Peyer's patch (tissue), 4 donors: ENCODE measurements at regions not wholly inside any gene's neighbourhood (a gene's known extent, or its start where the extent isn't known, plus 50 kb on each side); places are given as distances from the start of the nearest gene placed in this dataset.

Experiments
- POLR2A ChIP-seq, 2 donors: fragments of 450-650 bp; IDR thresholded peaks; one replicate each; pipeline ENCODE4 v1.5.1; 2017; ENCODE audit warnings: antibody characterized with exemption in 2 of 2, mild to moderate bottlenecking in 2 of 2, moderate library complexity in 2 of 2
- TF ChIP-seq, protein P1 (sequence below), 6 experiments: fragments of 450-650 bp in 4 of 6; fragments of 200-600 bp in 2 of 6; sonication (generic) in 1 of 6; IDR thresholded peaks; one replicate each; pipeline ENCODE4 v1.5.1; 2017 to 2019; ENCODE audit warnings: antibody characterized with exemption in 6 of 6, mild to moderate bottlenecking in 3 of 6, moderate library complexity in 1 of 6

DNA sequence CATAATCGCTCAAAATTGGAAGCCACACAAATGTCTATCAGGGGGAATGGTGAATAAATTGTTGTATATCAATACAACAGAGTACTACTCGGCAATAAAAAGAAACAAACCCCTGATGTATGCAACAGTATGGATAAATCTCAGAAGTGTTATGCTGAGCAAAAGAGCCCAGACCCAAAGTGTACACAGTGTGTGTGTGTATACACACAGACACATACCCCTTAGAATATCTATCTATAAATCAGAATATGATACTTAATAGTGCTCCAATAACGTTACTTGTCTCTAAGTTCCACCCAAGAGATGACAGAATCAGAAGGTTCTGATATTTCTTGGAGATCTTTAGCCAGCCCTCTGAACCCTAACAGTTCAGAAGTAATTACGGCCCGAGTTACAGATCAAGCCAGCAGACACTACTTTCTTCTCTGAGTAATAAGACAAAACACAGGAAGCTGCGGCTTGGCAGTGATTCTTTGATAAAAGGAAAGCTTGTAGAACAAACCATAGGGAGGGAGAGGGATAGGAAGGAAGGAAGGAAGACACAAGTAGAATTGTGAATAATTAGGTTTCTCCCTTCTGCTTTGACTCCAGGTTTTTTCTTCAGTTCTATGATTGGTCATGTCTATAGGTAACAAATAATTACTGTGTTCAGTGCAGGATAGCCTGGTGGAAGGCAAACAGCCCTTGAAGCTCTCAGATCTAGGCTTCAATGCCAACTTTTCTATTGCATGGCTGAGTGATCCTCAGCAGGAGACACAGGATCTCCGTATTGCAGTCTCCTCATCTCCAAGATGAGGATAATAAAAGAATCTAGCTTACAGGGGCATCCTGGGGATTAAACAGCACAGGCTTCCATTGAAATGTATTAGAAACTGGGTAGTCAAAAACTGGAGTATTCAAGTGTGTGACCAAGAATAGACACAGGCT lies 75.6 kb upstream of the TEAD1 start:
- TF ChIP-seq, protein P1, sequence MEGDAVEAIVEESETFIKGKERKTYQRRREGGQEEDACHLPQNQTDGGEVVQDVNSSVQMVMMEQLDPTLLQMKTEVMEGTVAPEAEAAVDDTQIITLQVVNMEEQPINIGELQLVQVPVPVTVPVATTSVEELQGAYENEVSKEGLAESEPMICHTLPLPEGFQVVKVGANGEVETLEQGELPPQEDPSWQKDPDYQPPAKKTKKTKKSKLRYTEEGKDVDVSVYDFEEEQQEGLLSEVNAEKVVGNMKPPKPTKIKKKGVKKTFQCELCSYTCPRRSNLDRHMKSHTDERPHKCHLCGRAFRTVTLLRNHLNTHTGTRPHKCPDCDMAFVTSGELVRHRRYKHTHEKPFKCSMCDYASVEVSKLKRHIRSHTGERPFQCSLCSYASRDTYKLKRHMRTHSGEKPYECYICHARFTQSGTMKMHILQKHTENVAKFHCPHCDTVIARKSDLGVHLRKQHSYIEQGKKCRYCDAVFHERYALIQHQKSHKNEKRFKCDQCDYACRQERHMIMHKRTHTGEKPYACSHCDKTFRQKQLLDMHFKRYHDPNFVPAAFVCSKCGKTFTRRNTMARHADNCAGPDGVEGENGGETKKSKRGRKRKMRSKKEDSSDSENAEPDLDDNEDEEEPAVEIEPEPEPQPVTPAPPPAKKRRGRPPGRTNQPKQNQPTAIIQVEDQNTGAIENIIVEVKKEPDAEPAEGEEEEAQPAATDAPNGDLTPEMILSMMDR (IDR thresholded peaks at IDR 0.05): no peak
- TF ChIP-seq POLR2A (IDR thresholded peaks at IDR 0.05): no peak
